ENCODE measurements at regions not wholly inside any gene's neighbourhood (a gene's known extent, or its start where the extent isn't known, plus 50 kb on each side); places are given as distances from the start of the nearest gene placed in this dataset.

- DNase-seq (ENCODE audit: extremely low read depth, low read depth) = no peak
- TF ChIP-seq CTCF (IDR thresholded peaks at IDR 0.05; ENCODE audit: low read depth, low read length, missing control alignments) = no peak
Measured at GRCh38 chr1:229069176-229069575, 201.7 kb upstream of the RAB4A start.

GRCh38 chr1:229070168-229070567 is 200.7 kb upstream of the RAB4A start:
- no peak overlapping the region for H3K4me3 ChIP-seq (replicated peaks; ENCODE audit: low read depth, low read length)
- TF ChIP-seq CTCF (IDR thresholded peaks at IDR 0.05; ENCODE audit: low read depth, low read length, missing control alignments) = no peak
- peak; percentile 48 for DNase-seq (ENCODE audit: extremely low read depth, low read depth)

More at GRCh38 chr1:229069176-229069575, 201.7 kb upstream of the RAB4A start:
- no peak overlapping the region for H3K4me3 ChIP-seq (replicated peaks; ENCODE audit: low read depth, low read length)

- TF ChIP-seq CTCF (IDR thresholded peaks at IDR 0.05; ENCODE audit: low read depth, low read length, missing control alignments) = no peak
Measured at GRCh38 chr1:229073251-229073650, 197.7 kb upstream of the RAB4A start.

GRCh38 chr1:229075217-229075616 is 195.7 kb upstream of the RAB4A start:
- no peak for TF ChIP-seq CTCF (IDR thresholded peaks at IDR 0.05; ENCODE audit: low read depth, low read length, missing control alignments)
- H3K4me3 ChIP-seq (replicated peaks; ENCODE audit: low read depth, low read length) = no peak overlapping the region
- DNase-seq (ENCODE audit: extremely low read depth, low read depth) = no peak

More at GRCh38 chr1:229073251-229073650, 197.7 kb upstream of the RAB4A start:
- no peak for DNase-seq (ENCODE audit: extremely low read depth, low read depth)
- no peak overlapping the region for H3K4me3 ChIP-seq (replicated peaks; ENCODE audit: low read depth, low read length)

- no peak for TF ChIP-seq CTCF (IDR thresholded peaks at IDR 0.05; ENCODE audit: low read depth, low read length, missing control alignments)
- no peak overlapping the region for H3K4me3 ChIP-seq (replicated peaks; ENCODE audit: low read depth, low read length)
- DNase-seq (ENCODE audit: extremely low read depth, low read depth) = no peak
Measured at GRCh38 chr1:229075716-229076115, 195.2 kb upstream of the RAB4A start.

- no peak for TF ChIP-seq CTCF (IDR thresholded peaks at IDR 0.05; ENCODE audit: low read depth, low read length, missing control alignments)
- DNase-seq (ENCODE audit: extremely low read depth, low read depth) = no peak
- H3K4me3 ChIP-seq (replicated peaks; ENCODE audit: low read depth, low read length) = no peak overlapping the region
Measured at GRCh38 chr1:229076195-229076594, 194.7 kb upstream of the RAB4A start.

- no peak overlapping the region for H3K4me3 ChIP-seq (replicated peaks; ENCODE audit: low read depth, low read length)
- no peak for DNase-seq (ENCODE audit: extremely low read depth, low read depth)
- no peak for TF ChIP-seq CTCF (IDR thresholded peaks at IDR 0.05; ENCODE audit: low read depth, low read length, missing control alignments)
Measured at GRCh38 chr1:229079016-229079595, 191.8 kb upstream of the RAB4A start.

Measured in HFF-Myc (cell line).